ENCODE measurements at regions not wholly inside any gene's neighbourhood (a gene's known extent, or its start where the extent isn't known, plus 50 kb on each side); places are given as distances from the start of the nearest gene placed in this dataset.

- H3K4me3 ChIP-seq (ENCODE audit: low read depth, low read length) = no peak overlapping the region
- no peak for DNase-seq (ENCODE audit: low read depth)
- TF ChIP-seq CTCF (IDR thresholded peaks at IDR 0.05; ENCODE audit: low read depth, low read length) (no peak), MYC (IDR thresholded peaks at IDR 0.05; ENCODE audit: low read depth, low read length) (no peak), POLR2A (IDR thresholded peaks at IDR 0.05; ENCODE audit: extremely low read depth, insufficient read length) (no peak), MAX (IDR thresholded peaks at IDR 0.05; ENCODE audit: low read depth, low read length) (no peak)
Measured at GRCh38 chr12:115209230-115209629, 525.3 kb upstream of the TBX3 start.

- no peak for DNase-seq (ENCODE audit: low read depth)
- H3K4me3 ChIP-seq (ENCODE audit: low read depth, low read length) = no peak overlapping the region
- TF ChIP-seq MYC (IDR thresholded peaks at IDR 0.05; ENCODE audit: low read depth, low read length) (no peak), CTCF (IDR thresholded peaks at IDR 0.05; ENCODE audit: low read depth, low read length) (no peak), POLR2A (IDR thresholded peaks at IDR 0.05; ENCODE audit: extremely low read depth, insufficient read length) (no peak), MAX (IDR thresholded peaks at IDR 0.05; ENCODE audit: low read depth, low read length) (no peak)
Measured at GRCh38 chr12:115208098-115208497, 524.1 kb upstream of the TBX3 start.

- DNase-seq (ENCODE audit: low read depth) = no peak
- TF ChIP-seq POLR2A (IDR thresholded peaks at IDR 0.05; ENCODE audit: extremely low read depth, insufficient read length) (no peak), MAX (IDR thresholded peaks at IDR 0.05; ENCODE audit: low read depth, low read length) (no peak), CTCF (IDR thresholded peaks at IDR 0.05; ENCODE audit: low read depth, low read length) (no peak)
- H3K4me3 ChIP-seq (ENCODE audit: low read depth, low read length) = no peak overlapping the region
Measured at GRCh38 chr12:115207216-115207915, 523.4 kb upstream of the TBX3 start.

GRCh38 chr12:115206801-115207200 is 522.8 kb upstream of the TBX3 start:
- DNase-seq (ENCODE audit: low read depth) = no peak
- TF ChIP-seq CTCF (IDR thresholded peaks at IDR 0.05; ENCODE audit: low read depth, low read length) = no peak
- no peak for TF ChIP-seq POLR2A (IDR thresholded peaks at IDR 0.05; ENCODE audit: extremely low read depth, insufficient read length)
- no peak for TF ChIP-seq MAX (IDR thresholded peaks at IDR 0.05; ENCODE audit: low read depth, low read length)
- no peak for TF ChIP-seq MYC (IDR thresholded peaks at IDR 0.05; ENCODE audit: low read depth, low read length)
- H3K4me3 ChIP-seq (ENCODE audit: low read depth, low read length) = no peak overlapping the region

- H3K4me3 ChIP-seq (ENCODE audit: low read depth, low read length) = no peak overlapping the region
- TF ChIP-seq CTCF (IDR thresholded peaks at IDR 0.05; ENCODE audit: low read depth, low read length) (no peak), MYC (IDR thresholded peaks at IDR 0.05; ENCODE audit: low read depth, low read length) (no peak), POLR2A (IDR thresholded peaks at IDR 0.05; ENCODE audit: extremely low read depth, insufficient read length) (no peak), MAX (IDR thresholded peaks at IDR 0.05; ENCODE audit: low read depth, low read length) (no peak)
- DNase-seq (ENCODE audit: low read depth) = no peak
Measured at GRCh38 chr12:115205755-115206308, 521.9 kb upstream of the TBX3 start.
